HG02610 (cell line): ENCODE measurements at regions not wholly inside any gene's neighbourhood (a gene's known extent, or its start where the extent isn't known, plus 50 kb on each side); places are given as distances from the start of the nearest gene placed in this dataset.
"Not testable (repeated sequence)": the region's sequence is repeated elsewhere in the genome, so short reads cannot be mapped to it uniquely, and the experiment has no call there.

Source experiments
- ATAC-seq: cut with Tn5 transposase; IDR thresholded peaks from one replicate; pipeline ENCODE4 v1.9.1; 2021; ENCODE audit warnings: mild to moderate bottlenecking, moderate library complexity; ENCODE audit not compliant: unreplicated experiment

- no peak for ATAC-seq
Measured at GRCh38 chr11:122207921-122208764, 92.1 kb upstream of the BLID start.

DNA sequence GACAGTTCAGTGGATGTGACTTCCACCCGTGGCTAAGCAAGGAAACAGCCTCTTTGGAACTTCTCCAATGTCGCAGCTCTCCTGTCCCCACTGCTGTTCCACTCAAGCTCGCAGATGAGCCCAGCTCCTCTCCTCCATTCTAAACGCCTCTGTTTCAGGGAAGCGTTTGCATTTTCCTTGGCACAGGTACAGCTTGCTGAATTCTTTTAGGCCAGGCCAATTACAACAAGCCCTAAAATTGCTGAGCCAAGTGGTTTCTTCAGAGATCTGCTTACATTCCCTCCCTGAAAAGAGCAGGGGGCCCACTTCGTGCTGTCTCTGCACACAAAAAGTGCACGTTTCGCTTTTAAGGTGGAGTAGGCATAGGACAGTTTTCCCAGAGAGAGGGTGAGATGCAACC, 91.5 kb upstream of the BLID start:
- no peak for ATAC-seq

DNA sequence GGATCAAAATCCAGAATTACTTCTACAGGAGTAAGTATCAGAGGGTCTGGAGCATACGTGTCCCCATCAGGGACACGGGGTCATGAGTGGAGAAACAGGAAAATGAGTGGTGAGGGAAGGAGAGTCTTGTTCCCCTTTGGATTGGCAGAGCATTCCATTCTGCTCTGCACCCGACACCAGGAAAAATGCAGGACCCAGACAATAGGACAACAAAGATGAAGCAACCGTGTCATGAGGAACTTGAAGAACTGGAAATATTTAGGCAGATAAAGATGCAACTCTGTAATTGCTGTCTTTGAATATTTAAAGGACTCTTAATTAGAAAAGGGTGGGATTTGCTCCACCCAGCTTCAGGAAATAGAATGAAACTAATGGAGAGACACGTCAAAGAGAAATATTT, 89.0 kb upstream of the BLID start:
- ATAC-seq = no peak

DNA sequence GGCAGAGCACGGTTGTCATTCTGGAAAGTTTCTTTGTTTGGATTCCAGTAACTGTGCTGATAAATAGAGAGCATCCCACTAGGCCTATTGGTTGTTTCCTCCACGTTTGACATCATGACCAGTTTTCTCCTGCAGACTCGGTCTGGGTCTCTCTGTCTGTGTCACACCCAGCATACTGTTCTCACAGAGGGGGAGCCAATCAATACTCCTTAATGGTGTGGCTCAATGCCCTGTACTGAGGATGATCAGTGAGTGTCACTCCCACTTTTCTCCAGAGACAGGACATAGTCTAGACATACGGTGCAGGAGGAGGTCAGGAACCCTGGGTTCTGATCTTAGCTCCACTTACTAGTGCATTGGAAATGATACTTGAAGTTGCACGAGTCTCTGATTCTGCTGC, 88.2 kb upstream of the BLID start:
- ATAC-seq = no peak

DNA sequence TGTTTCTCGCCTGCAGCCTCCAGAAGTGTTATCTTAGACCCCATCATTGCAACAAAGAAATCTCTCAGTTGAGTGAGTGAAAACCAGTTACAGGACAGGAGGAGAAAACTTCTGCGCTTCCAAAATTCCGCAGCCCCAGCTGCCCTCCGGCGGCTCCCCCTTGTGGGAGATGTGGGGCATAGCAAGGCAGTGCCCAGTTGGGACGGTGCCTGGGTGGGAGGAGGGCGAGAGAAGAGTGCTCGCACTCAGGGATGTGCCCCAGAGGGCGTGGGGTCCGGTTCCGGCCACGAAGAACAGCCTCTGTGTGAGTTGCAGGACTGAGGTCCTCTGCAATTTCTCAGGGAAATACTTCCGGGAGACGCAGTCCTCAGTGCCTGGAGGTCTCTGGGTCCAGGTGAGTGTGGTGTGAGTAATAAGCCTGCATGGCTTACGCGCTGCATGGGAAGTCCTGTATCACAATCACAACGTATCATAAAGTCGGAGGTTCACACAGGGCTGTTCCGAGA, 87.0 kb upstream of the BLID start:
- ATAC-seq = peak; percentile 71

GRCh38 chr11:122202161-122202950, 86.3 kb upstream of the BLID start:
- ATAC-seq = no peak

- no peak for ATAC-seq
Measured at GRCh38 chr11:122201106-122201505, 85.1 kb upstream of the BLID start.

GRCh38 chr11:122199661-122200060, 83.6 kb upstream of the BLID start:
- ATAC-seq = no peak

DNA sequence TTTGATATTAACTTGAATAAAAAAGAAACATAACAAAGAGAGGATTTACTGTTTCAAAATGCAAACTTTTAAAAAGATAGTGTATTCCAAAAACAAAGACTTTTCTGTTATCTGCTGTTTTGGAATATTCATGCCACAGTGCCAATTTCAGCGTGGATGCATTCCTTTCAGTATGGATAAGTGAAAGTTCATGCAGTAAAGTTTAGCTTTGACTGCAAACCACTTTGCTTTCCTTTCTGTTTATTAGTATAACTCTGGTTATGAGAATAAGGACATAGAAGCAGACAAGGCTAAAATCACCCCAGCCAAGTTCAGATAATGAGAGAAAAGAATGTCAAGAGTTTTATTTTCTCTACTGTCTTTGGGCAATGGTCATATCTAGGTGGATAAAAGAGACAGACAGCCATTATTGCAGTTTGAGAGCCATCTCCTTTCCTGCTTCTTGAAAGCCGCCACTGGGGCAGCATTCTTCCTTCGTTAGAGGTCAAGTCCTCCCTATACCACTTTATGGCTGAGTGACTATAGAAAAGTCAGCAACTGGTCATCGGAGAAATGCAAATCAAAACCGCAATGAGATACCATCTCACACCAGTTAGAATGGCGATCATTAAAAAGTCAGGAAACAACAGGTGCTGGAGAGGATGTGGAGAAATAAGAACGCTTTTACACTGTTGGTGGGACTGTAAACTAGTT, 82.4 kb upstream of the BLID start:
- ATAC-seq = no peak

GRCh38 chr11:122197066-122197987, 81.3 kb upstream of the BLID start:
- no peak for ATAC-seq

GRCh38 chr11:122195790-122196189, 79.8 kb upstream of the BLID start:
- no peak for ATAC-seq

GRCh38 chr11:122193881-122194480, 78.0 kb upstream of the BLID start:
- ATAC-seq = not testable (repeated sequence)

GRCh38 chr11:122193457-122193856, 77.4 kb upstream of the BLID start:
- no peak for ATAC-seq

DNA sequence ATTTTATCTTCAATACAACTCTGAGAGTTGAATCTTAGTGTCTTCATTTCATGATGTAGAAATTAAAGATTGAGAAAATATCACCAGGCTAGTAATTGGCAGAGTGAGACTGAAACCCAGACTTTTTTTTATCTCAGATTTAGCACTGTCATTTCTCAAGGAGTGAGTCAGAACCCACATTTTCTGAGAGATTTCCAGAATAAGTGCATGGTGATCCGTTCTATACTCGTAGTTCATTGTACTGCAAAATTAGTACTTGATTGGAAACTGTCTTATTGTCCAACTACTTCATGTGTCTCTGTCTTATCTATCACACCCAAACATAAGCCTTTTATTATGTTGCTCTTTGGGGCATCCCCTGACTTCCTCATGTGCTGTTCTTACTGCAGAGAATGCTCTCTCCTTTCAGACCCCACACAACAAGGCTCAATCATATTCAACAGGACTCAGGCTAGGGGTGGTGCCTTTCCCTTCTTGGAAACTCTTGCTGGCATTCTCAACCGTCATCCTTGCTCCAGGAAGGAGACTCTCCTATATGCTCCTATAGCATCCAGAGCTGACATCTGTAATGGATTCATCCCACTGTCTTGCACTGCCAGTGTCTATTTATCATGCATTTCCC, 76.7 kb upstream of the BLID start:
- ATAC-seq = peak; percentile 66

DNA sequence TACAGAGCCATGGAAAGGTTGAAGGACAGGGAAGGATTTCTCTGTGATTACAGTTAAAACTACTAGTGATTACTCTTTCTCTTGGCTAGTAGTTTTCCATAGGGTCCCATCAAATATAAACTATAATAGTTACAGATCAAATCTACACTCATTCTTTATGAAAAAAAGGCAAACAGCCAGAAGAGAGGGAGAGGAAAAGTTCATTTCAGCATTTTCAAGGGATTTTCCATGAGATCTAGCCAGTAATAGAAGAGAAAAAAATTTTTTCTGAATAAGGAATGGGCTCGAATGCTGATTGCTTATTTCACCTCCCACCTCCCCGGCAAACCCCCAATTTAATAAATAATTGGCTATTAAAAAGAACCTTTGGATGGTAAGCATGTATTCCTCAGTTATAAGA, 74.8 kb upstream of the BLID start:
- ATAC-seq = no peak

DNA sequence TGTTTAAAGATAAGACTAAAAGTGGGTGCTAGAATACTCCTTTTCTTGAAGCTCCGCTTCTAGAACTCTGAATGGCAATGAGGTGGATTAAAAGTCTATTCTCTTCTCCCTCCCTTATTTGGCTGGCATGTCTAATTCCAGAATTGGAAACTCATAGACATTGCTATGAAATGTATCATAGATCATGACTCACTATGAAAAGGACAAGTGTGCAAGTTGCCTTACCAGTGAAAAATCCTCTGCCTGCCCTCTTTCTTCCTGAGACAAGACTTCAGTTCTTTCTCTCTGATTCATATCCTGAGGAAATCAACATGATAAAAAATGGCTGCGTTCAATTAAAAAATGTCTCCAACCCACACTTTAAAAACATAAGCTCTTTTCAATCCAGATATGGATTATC, 73.2 kb upstream of the BLID start:
- no peak for ATAC-seq

DNA sequence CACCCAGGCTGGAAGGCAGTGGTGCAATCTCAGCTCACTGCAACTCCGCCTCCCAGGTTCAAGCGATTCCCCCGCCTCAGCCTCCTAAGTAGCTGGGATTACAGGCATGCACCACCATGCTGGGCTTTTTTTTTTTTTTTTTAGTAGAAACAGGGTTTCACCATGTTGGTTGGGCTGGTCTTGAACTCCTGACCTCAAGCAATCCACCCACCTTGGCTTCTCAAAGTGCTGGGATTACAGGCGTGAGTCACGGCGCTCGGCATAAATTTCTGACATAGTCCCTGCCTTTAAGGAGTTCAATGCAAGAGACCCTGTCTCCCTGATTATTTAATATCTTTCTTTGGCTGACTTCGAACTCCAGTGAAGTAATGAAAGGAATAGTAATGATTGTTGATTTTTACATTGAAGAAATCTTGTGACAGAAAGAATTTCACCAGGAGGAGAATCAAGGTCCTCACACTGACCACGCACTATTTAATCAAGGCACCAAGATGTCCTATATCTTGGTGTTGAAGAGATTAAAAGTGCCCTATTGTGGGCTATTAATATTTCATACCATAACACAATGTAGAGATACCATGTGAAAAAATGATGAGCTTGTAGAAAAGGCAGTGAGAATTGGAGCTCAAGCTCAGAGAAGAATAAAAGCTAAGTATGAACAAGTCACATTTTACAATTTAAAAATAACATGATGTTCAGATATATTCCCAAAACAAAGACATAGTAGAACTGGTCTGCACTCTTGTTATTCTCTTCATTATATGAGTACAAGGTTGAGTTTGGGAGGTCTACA, 71.6 kb upstream of the BLID start:
- no peak for ATAC-seq

GRCh38 chr11:122186439-122187080, 70.5 kb upstream of the BLID start:
- ATAC-seq = no peak
